SK-N-MC (cell line): ENCODE measurements at regions not wholly inside any gene's neighbourhood (a gene's known extent, or its start where the extent isn't known, plus 50 kb on each side); places are given as distances from the start of the nearest gene placed in this dataset.

Experiments used
- DNase-seq: peaks from one replicate; pipeline ENCODE4 v3.0.0-alpha.2; 2011; ENCODE audit warnings: low read depth, low spot score
- H3K27ac ChIP-seq: fragments of 200-600 bp; sonication (generic); 2 replicates; pipeline ENCODE4 v1.5.1; 2016; ENCODE audit warnings: mixed run types
- H3K36me3 ChIP-seq: fragments of 200-600 bp; sonication (generic); 2 replicates; pipeline ENCODE4 v1.6.1; 2017; ENCODE audit warnings: antibody characterized with exemption, low read length, mixed read lengths; ENCODE audit not compliant: insufficient read depth
- H3K4me3 ChIP-seq: fragments of 200-600 bp; sonication (generic); 2 replicates; pipeline ENCODE4 v1.5.1; 2016
- H3K9ac ChIP-seq: fragments of 200-600 bp; sonication (generic); 2 replicates; pipeline ENCODE4 v1.8.0; 2017; ENCODE audit warnings: mixed run types, mixed read lengths; ENCODE audit not compliant: insufficient read length
- H3K9me3 ChIP-seq: fragments of 200-600 bp; sonication (generic); 2 replicates; pipeline ENCODE4 v1.6.1; 2017; ENCODE audit warnings: low read depth, mild to moderate bottlenecking, antibody characterized with exemption, low read length, moderate library complexity, mixed read lengths
- EZH2 ChIP-seq: fragments of 200-600 bp; sonication (generic); IDR thresholded peaks from one replicate; pipeline ENCODE4 v1.6.1; 2017; ENCODE audit warnings: antibody characterized with exemption
- FOXP2 ChIP-seq: optimal IDR thresholded peaks from 2 replicates; pipeline ENCODE3; 2011; ENCODE audit warnings: mild to moderate bottlenecking, moderate library complexity; ENCODE audit not compliant: insufficient read depth; ENCODE audit errors: extremely low read length, control extremely low read depth
- POLR2AphosphoS5 ChIP-seq: IDR thresholded peaks from 2 replicates; pipeline ENCODE4 v1.6.1; 2012; ENCODE audit warnings: mild to moderate bottlenecking, low read depth, low read length, borderline replicate concordance

DNA sequence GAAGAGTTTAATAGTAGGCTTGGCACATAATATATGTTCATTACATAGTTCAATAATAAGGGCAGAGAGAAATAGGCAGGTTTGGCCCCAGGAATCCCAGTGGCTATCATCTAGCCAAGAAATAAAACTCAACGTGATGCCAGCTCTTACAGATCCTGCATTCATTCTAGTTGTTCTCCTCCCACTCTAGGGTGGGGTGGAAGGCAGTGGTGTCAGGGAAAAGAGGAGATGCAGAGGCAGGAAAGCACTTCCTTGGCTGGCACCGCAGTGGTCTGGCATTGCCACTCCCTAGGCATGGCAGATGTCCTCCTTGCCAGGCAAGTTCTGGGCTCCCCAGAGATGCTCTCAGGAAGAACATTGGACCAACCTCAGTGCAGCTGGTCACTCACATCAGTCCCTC is 383.6 kb downstream of the GRIN2B start:
- no peak for DNase-seq
- H3K36me3 ChIP-seq, result no peaks in the 10 kb centered on the region

GRCh38 chr12:13597166-13597565 is 384.2 kb downstream of the GRIN2B start:
- H3K4me3 ChIP-seq, result no peak overlapping the region
- no peak overlapping the region for H3K27ac ChIP-seq
- no peak for TF ChIP-seq FOXP2
- TF ChIP-seq EZH2, result no peak
- TF ChIP-seq POLR2AphosphoS5, result no peak
- no peaks in the 10 kb centered on the region for H3K36me3 ChIP-seq
- DNase-seq, result no peak
- no peaks in the 10 kb centered on the region for H3K9me3 ChIP-seq
- H3K9ac ChIP-seq, result no peak overlapping the region

More for the DNA sequence above, 383.6 kb downstream of the GRIN2B start:
- Histone ChIP-seq H3K4me3 (no peak overlapping the region), H3K27ac (no peak overlapping the region), H3K9me3 (no peaks in the 10 kb centered on the region), H3K9ac (no peak overlapping the region)
- TF ChIP-seq EZH2 (no peak), POLR2AphosphoS5 (no peak), FOXP2 (no peak)

DNA sequence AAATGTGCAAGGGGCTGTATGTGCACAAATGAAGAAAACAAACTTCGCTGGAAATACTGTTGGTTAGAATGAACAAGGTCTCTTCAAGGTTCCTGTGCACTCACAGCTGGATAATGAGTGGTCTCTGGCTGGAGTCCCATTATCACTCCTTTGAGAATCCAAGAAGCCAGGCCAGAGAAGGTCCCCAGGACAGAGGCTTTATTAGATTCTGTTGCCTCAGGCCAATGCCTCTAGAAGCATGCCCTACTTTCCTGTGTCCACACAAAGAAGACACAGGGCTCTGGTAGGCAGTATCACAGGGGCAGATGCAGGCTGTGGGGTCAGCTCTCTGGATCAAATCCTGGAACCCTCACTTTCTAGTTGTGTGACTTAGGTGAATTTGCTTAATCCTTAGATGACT is 384.7 kb downstream of the GRIN2B start:
- H3K27ac ChIP-seq, result no peak overlapping the region
- no peak for DNase-seq
- no peak overlapping the region for H3K4me3 ChIP-seq
- H3K9me3 ChIP-seq, result no peaks in the 10 kb centered on the region
- H3K36me3 ChIP-seq, result no peaks in the 10 kb centered on the region
- TF ChIP-seq POLR2AphosphoS5 (no peak), EZH2 (no peak), FOXP2 (no peak)
- H3K9ac ChIP-seq, result no peak overlapping the region

DNA sequence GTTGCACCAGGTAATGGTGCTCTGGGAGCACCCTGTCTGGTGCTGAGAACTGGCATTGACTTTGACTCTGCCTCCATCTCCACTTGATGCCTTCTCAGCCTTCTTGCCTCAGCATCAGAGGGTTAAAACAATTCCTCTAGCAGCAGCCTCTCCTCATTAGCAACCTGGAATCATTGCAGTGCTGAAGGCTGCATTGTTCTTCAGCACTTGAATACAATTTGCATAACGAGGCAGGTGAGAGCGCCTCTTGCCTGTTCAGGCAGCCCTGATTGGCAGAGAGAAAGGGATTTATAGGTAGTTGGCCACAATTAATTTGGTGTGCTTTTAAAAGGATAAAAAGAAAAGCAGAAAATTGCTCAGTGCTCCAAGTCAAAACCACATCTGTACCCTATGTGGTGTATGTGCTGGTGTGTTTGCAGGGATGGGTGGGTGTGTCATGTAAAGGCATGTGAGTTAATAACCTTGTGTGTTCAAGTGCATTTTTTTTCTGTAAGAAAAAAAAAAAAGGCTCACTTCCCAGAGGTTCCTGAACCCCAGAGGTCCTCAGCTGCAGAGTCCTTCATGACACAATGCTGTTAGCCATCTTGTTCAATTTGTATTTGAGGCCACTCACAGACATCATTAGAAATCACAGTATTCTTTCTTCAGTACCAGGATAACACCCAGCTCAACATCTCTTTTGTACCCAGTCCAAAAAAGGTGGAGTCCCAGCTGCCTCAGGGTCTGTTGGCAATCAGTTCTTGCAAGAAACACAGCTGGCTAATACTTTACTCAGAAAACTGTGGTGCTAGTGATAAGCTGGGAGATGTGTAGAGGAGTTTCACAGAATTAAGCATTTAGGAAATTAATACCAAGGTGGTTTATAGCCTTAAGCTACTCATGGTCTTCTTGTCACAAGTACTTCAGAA is 385.6 kb downstream of the GRIN2B start:
- TF ChIP-seq POLR2AphosphoS5 (no peak), FOXP2 (no peak), EZH2 (no peak)
- Histone ChIP-seq H3K36me3 (no peaks in the 10 kb centered on the region), H3K9ac (no peak overlapping the region), H3K4me3 (no peak overlapping the region), H3K27ac (no peak overlapping the region), H3K9me3 (no peaks in the 10 kb centered on the region)
- DNase-seq, result no peak

GRCh38 chr12:13594731-13595514 is 386.5 kb downstream of the GRIN2B start:
- Histone ChIP-seq H3K9me3 (no peaks in the 10 kb centered on the region), H3K4me3 (no peak overlapping the region), H3K9ac (no peak overlapping the region), H3K36me3 (no peaks in the 10 kb centered on the region), H3K27ac (no peak overlapping the region)
- DNase-seq, result no peak
- TF ChIP-seq FOXP2 (no peak), POLR2AphosphoS5 (no peak), EZH2 (no peak)

- Histone ChIP-seq H3K4me3 (no peak overlapping the region), H3K27ac (no peak overlapping the region), H3K36me3 (no peaks in the 10 kb centered on the region), H3K9me3 (no peaks in the 10 kb centered on the region), H3K9ac (no peak overlapping the region)
- TF ChIP-seq FOXP2, result no peak
- no peak for TF ChIP-seq POLR2AphosphoS5
- TF ChIP-seq EZH2, result no peak
- DNase-seq, result no peak
Measured at GRCh38 chr12:13592063-13592942, 389.1 kb downstream of the GRIN2B start.

DNA sequence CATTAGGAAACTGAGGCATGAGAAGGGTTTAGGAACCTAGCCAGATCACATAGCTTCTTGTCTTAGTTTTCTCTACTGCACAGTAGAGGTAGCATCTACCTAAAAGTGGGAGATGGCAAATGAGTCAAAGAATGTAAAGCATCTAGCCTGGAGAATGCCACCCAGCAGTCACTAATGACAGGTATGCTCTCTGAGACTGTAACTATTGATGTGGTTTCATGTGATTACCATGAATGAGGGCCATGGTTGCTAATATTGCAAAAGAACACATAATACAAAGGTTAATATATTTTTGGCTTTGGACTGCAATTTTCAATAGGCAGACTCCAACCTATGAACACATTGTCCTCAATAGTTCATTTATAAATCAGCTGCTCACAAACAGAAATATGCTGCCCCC is 389.9 kb downstream of the GRIN2B start:
- Histone ChIP-seq H3K36me3 (no peaks in the 10 kb centered on the region), H3K27ac (no peak overlapping the region), H3K4me3 (no peak overlapping the region), H3K9ac (no peak overlapping the region), H3K9me3 (no peaks in the 10 kb centered on the region)
- no peak for DNase-seq
- TF ChIP-seq POLR2AphosphoS5 (no peak), FOXP2 (no peak), EZH2 (no peak)

GRCh38 chr12:13591059-13591458 is 390.3 kb downstream of the GRIN2B start:
- Histone ChIP-seq H3K36me3 (no peaks in the 10 kb centered on the region), H3K9ac (no peak overlapping the region), H3K9me3 (no peaks in the 10 kb centered on the region), H3K27ac (no peak overlapping the region), H3K4me3 (no peak overlapping the region)
- no peak for TF ChIP-seq FOXP2
- no peak for TF ChIP-seq POLR2AphosphoS5
- TF ChIP-seq EZH2, result no peak
- DNase-seq, result no peak
